Gastrocnemius medialis (tissue), 4 donors: ENCODE measurements at regions not wholly inside any gene's neighbourhood (a gene's known extent, or its start where the extent isn't known, plus 50 kb on each side); places are given as distances from the start of the nearest gene placed in this dataset.

Source experiments
- ATAC-seq, 2 donors: fragments of 150-250 bp; one replicate each; pipeline ENCODE4 v1.9.1; 2016
- DNase-seq, 2 donors: peaks; one replicate each; pipeline ENCODE4 v3.0.0-alpha.2; 2019
- H3K27ac ChIP-seq, 4 donors: fragments of 200-600 bp; sonication (generic); 1 replicate in 1 of 4; 2 replicates in 3 of 4; pipeline ENCODE4 v1.5.1; 2016 to 2018; ENCODE audit warnings: mild to moderate bottlenecking in 2 of 4, moderate library complexity in 1 of 4
- H3K27me3 ChIP-seq, 3 donors: fragments of 200-600 bp; sonication (generic) in 2 of 3; 1 replicate in 1 of 3; 2 replicates in 2 of 3; pipeline versions ENCODE4 v1.5.1 to v1.6.0; 2016 to 2019; ENCODE audit warnings: mild to moderate bottlenecking in 1 of 3, moderate library complexity in 1 of 3
- H3K36me3 ChIP-seq, 2 donors: fragments of 200-600 bp; sonication (generic) in 1 of 2; one replicate each; pipeline ENCODE4 v1.5.1; 2017 to 2018
- H3K4me1 ChIP-seq, 2 donors: fragments of 200-600 bp; sonication (generic) in 1 of 2; one replicate each; pipeline ENCODE4 v1.5.1; 2016 to 2017; ENCODE audit warnings: mild to moderate bottlenecking in 2 of 2
- H3K4me3 ChIP-seq, 4 donors: fragments of 200-600 bp; sonication (generic) in 3 of 4; 1 replicate in 1 of 4; 2 replicates in 3 of 4; pipeline ENCODE4 v1.5.1; 2016 to 2019; ENCODE audit warnings: mild to moderate bottlenecking in 2 of 4
- H3K9me3 ChIP-seq, 3 donors: fragments of 200-600 bp; sonication (generic) in 2 of 3; 1 replicate in 1 of 3; 2 replicates in 2 of 3; pipeline ENCODE4 v1.5.1; 2016 to 2019
- CTCF ChIP-seq, 5 experiments: fragments of 450-650 bp in 3 of 5; fragments of 200-600 bp in 2 of 5; sonication (generic) in 2 of 5; IDR thresholded peaks in 4 of 5; conservative IDR thresholded peaks in 1 of 5; 1 replicate in 4 of 5; 2 replicates in 1 of 5; pipeline ENCODE4 v1.5.1; 2016 to 2019; ENCODE audit warnings: antibody characterized with exemption in 5 of 5, mild to moderate bottlenecking in 3 of 5, moderate library complexity in 3 of 5
- POLR2A ChIP-seq, 2 donors: fragments of 450-650 bp; IDR thresholded peaks; one replicate each; pipeline ENCODE4 v1.6.1; 2017; ENCODE audit warnings: antibody characterized with exemption in 2 of 2, mild to moderate bottlenecking in 2 of 2, moderate library complexity in 2 of 2
- in situ Hi-C, 4 donors: fragments of 200-750 bp; cut with MboI; loops; one replicate each; pipeline versions ENCODE4 v1.15.0 to v1.8.0; 2017; ENCODE audit warnings: low sequenced_read_pairs in 4 of 4
- intact Hi-C: fragments of 100-400 bp; cut with DNase I; formaldehyde crosslinking; loops from one replicate; pipeline ENCODE4 v1.15.1; 2023; ENCODE audit warnings: low total_unique reads

- Histone ChIP-seq H3K36me3 (no peaks in the 10 kb centered on the region), H3K9me3 (no peaks in the 10 kb centered on the region), H3K27ac (no peak overlapping the region), H3K27me3 (no peaks in the 10 kb centered on the region), H3K4me1 (no peaks in the 10 kb centered on the region), H3K4me3 (no peak overlapping the region)
- intact Hi-C loops, result loop anchor here (10.0 kb wide), 3 partner anchors 130 to 200 kb away; partner anchors contain the start of gene ORC3
- TF ChIP-seq POLR2A (IDR thresholded peaks at IDR 0.05) (no peak), CTCF (IDR thresholded peaks at IDR 0.05 in 4 of 5, conservative IDR thresholded peaks at IDR 0.05 in 1 of 5) (no peak)
- in situ Hi-C loops, result loop anchor here in 1 of 4 donors (25.0 kb wide), 1 partner anchor 208 kb away; the partner anchor contains the start of genes ORC3 and RARS2
- no peak for DNase-seq
- ATAC-seq, result no peak
These were observed 93.2 kb upstream of the AKIRIN2 start for GRCh38 chr6:87794922-87795885.

GRCh38 chr6:87793315-87793714 lies 91.3 kb upstream of the AKIRIN2 start:
- Histone ChIP-seq H3K4me1 (no peaks in the 10 kb centered on the region), H3K27me3 (no peaks in the 10 kb centered on the region), H3K4me3 (no peak overlapping the region), H3K27ac (no peak overlapping the region), H3K36me3 (no peaks in the 10 kb centered on the region), H3K9me3 (no peaks in the 10 kb centered on the region)
- intact Hi-C loops, result loop anchor here (10.0 kb wide), 3 partner anchors 129 to 199 kb away; partner anchors contain the start of gene ORC3
- ATAC-seq, result no peak
- no peak for DNase-seq
- in situ Hi-C loops, result loop anchor here in 1 of 4 donors (25.0 kb wide), 1 partner anchor 206 kb away; the partner anchor contains the start of genes ORC3 and RARS2
- TF ChIP-seq CTCF (IDR thresholded peaks at IDR 0.05 in 4 of 5, conservative IDR thresholded peaks at IDR 0.05 in 1 of 5) (no peak), POLR2A (IDR thresholded peaks at IDR 0.05) (no peak)

GRCh38 chr6:87791982-87792381 lies 89.9 kb upstream of the AKIRIN2 start:
- Histone ChIP-seq H3K4me1 (no peaks in the 10 kb centered on the region), H3K36me3 (no peaks in the 10 kb centered on the region), H3K27me3 (no peaks in the 10 kb centered on the region), H3K9me3 (no peaks in the 10 kb centered on the region), H3K4me3 (no peak overlapping the region), H3K27ac (no peak overlapping the region)
- intact Hi-C loops (loop anchor here (10.0 kb wide), 3 partner anchors 127 to 197 kb away; partner anchors contain the start of gene ORC3), in situ Hi-C loops (loop anchor here in 1 of 4 donors (25.0 kb wide), 1 partner anchor 205 kb away; the partner anchor contains the start of genes ORC3 and RARS2)
- ATAC-seq (no peak), DNase-seq (no peak)
- TF ChIP-seq POLR2A (IDR thresholded peaks at IDR 0.05), result no peak
- TF ChIP-seq CTCF (IDR thresholded peaks at IDR 0.05 in 4 of 5, conservative IDR thresholded peaks at IDR 0.05 in 1 of 5), result no peak

GRCh38 chr6:87791485-87791884 lies 89.5 kb upstream of the AKIRIN2 start:
- intact Hi-C loops (loop anchor here (10.0 kb wide), 3 partner anchors 127 to 197 kb away; partner anchors contain the start of gene ORC3), in situ Hi-C loops (loop anchor here in 1 of 4 donors (25.0 kb wide), 1 partner anchor 204 kb away; the partner anchor contains the start of genes ORC3 and RARS2)
- H3K4me1 ChIP-seq, result no peaks in the 10 kb centered on the region
- no peak for DNase-seq
- H3K9me3 ChIP-seq, result no peaks in the 10 kb centered on the region
- no peak for ATAC-seq
- no peak for TF ChIP-seq POLR2A (IDR thresholded peaks at IDR 0.05)
- no peak for TF ChIP-seq CTCF (IDR thresholded peaks at IDR 0.05 in 4 of 5, conservative IDR thresholded peaks at IDR 0.05 in 1 of 5)
- H3K27me3 ChIP-seq, result no peaks in the 10 kb centered on the region
- H3K27ac ChIP-seq, result no peak overlapping the region
- no peak overlapping the region for H3K4me3 ChIP-seq
- no peaks in the 10 kb centered on the region for H3K36me3 ChIP-seq
